Tibial artery (tissue), 4 donors: ENCODE measurements at regions not wholly inside any gene's neighbourhood (a gene's known extent, or its start where the extent isn't known, plus 50 kb on each side); places are given as distances from the start of the nearest gene placed in this dataset.
"Not testable (repeated sequence)": the region's sequence is repeated elsewhere in the genome, so short reads cannot be mapped to it uniquely, and the experiment has no call there.

ENCODE experiments used
- DNase-seq, 2 donors: peaks; one replicate each; pipeline ENCODE4 v3.0.0-alpha.2; 2019
- H3K27ac ChIP-seq, 2 donors: fragments of 200-600 bp; sonication (generic) in 1 of 2; 1 replicate in 1 of 2; 2 replicates in 1 of 2; pipeline ENCODE4 v1.5.1; 2018 to 2019; ENCODE audit warnings: mild to moderate bottlenecking in 1 of 2
- H3K27me3 ChIP-seq, 2 donors: fragments of 200-600 bp; sonication (generic) in 1 of 2; one replicate each; pipeline versions ENCODE4 v1.5.1 to v1.6.0; 2016 to 2019
- H3K36me3 ChIP-seq, 3 donors: fragments of 200-600 bp; sonication (generic) in 2 of 3; one replicate each; pipeline ENCODE4 v1.5.1; 2016 to 2019; ENCODE audit warnings: mild to moderate bottlenecking in 2 of 3
- H3K4me1 ChIP-seq, 4 donors: fragments of 200-600 bp; sonication (generic) in 2 of 4; 1 replicate in 3 of 4; 2 replicates in 1 of 4; pipeline ENCODE4 v1.5.1; 2016 to 2019
- H3K4me3 ChIP-seq, 2 donors: fragments of 200-600 bp; sonication (generic) in 1 of 2; 1 replicate in 1 of 2; 2 replicates in 1 of 2; pipeline ENCODE4 v1.5.1; 2018 to 2019; ENCODE audit warnings: mild to moderate bottlenecking in 2 of 2
- H3K9me3 ChIP-seq, 3 donors: fragments of 200-600 bp; sonication (generic) in 1 of 3; one replicate each; pipeline ENCODE4 v1.5.1; 2016 to 2019
- intact Hi-C: fragments of 100-400 bp; cut with DNase I; formaldehyde crosslinking; loops from one replicate; pipeline ENCODE4 v1.15.0; 2023; ENCODE audit warnings: low total_unique reads
- TF ChIP-seq, protein P1 (sequence below), 2 experiments: fragments of 200-600 bp in 1 of 2; fragments of 450-650 bp in 1 of 2; IDR thresholded peaks; one replicate each; pipeline ENCODE4 v1.5.1; 2017 to 2019; ENCODE audit warnings: antibody characterized with exemption in 2 of 2, mild to moderate bottlenecking in 1 of 2, moderate library complexity in 1 of 2

DNA sequence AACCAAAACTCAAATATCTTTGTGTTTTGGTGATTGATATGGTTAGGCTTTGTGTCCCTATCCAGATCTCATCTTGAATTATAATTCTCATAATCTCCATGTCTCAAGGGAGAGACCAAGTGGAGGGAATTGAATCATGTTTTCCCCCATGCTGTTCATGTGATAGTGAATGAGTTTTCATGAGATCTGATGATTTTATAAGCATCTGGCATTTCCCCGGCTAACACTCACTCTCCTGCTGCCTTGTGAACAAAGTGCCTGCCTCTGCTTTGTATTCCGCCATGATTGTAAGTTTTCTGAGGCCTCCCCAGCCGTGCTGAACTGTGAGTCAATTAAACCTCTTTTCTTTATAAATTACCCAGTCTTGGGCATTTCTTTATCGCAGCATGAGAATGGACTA is 419.5 kb downstream of the SH2D4B start:
- DNase-seq, result no peak
- Histone ChIP-seq H3K4me1 (no peaks in the 10 kb centered on the region), H3K36me3 (no peaks in the 10 kb centered on the region), H3K27ac (no peak overlapping the region), H3K27me3 (no peaks in the 10 kb centered on the region), H3K9me3 (no peaks in the 10 kb centered on the region), H3K4me3 (no peak overlapping the region)
- TF ChIP-seq, protein P1, sequence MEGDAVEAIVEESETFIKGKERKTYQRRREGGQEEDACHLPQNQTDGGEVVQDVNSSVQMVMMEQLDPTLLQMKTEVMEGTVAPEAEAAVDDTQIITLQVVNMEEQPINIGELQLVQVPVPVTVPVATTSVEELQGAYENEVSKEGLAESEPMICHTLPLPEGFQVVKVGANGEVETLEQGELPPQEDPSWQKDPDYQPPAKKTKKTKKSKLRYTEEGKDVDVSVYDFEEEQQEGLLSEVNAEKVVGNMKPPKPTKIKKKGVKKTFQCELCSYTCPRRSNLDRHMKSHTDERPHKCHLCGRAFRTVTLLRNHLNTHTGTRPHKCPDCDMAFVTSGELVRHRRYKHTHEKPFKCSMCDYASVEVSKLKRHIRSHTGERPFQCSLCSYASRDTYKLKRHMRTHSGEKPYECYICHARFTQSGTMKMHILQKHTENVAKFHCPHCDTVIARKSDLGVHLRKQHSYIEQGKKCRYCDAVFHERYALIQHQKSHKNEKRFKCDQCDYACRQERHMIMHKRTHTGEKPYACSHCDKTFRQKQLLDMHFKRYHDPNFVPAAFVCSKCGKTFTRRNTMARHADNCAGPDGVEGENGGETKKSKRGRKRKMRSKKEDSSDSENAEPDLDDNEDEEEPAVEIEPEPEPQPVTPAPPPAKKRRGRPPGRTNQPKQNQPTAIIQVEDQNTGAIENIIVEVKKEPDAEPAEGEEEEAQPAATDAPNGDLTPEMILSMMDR (IDR thresholded peaks at IDR 0.05), result no peak
- intact Hi-C loops, result no loop called here

DNA sequence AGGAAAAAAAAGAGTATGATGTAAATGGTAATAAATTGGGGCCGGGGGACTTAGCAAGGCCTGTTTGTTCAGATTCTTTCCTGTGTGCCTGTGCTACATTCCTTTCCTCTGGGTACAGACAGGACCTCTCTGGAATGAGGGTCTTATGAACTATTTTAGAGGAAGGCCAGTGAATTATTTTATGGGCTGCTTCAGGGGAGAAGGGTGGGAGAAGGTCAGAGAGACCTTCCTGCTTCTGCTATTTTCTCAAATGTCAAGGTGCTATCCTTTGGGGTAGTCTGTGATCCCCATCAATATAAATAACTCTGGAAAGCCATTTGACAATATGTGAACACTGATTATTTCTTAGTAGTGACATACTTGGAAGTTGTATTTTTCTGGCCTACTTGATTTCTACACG is 426.5 kb downstream of the SH2D4B start:
- Histone ChIP-seq H3K27ac (no peak overlapping the region), H3K27me3 (no peaks in the 10 kb centered on the region), H3K36me3 (no peaks in the 10 kb centered on the region), H3K4me3 (no peak overlapping the region), H3K4me1 (no peaks in the 10 kb centered on the region), H3K9me3 (no peaks in the 10 kb centered on the region)
- intact Hi-C loops, result no loop called here
- TF ChIP-seq, protein P1 (IDR thresholded peaks at IDR 0.05), result no peak
- no peak for DNase-seq

DNA sequence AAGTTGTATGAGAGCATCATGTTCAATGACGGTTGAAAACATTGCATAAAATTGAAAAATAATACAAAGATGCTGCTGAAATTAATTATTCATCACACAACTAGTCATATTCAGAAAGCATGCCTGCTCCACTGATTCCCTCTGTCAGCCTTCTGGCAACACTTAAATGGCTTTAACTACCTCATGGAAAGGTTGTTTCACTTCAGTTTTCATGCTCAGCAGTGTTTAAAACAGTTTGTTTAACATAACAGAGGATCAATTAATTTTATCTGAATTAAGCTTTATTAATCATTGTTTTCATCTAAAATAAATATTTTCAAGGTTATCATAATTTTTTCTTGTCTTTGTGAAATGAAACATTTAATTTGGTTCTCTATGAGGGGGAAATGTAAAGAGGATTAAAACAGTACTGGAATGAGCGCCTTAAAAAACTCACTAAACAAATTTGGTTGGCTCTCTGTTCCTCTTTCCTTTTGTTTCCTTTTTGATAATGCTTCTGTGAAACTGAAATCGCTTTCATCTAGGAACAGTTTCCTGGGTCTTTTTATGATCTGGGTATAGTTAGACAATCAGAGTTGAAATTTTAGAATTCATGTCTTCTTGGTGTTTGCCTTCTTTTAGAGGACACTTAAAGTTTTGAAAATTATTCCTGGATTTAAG is 427.4 kb downstream of the SH2D4B start:
- Histone ChIP-seq H3K4me3 (no peak overlapping the region), H3K4me1 (no peaks in the 10 kb centered on the region), H3K9me3 (no peaks in the 10 kb centered on the region), H3K27ac (no peak overlapping the region), H3K36me3 (no peaks in the 10 kb centered on the region), H3K27me3 (no peaks in the 10 kb centered on the region)
- TF ChIP-seq, protein P1 (IDR thresholded peaks at IDR 0.05), result no peak
- DNase-seq, result no peak
- intact Hi-C loops, result no loop called here

DNA sequence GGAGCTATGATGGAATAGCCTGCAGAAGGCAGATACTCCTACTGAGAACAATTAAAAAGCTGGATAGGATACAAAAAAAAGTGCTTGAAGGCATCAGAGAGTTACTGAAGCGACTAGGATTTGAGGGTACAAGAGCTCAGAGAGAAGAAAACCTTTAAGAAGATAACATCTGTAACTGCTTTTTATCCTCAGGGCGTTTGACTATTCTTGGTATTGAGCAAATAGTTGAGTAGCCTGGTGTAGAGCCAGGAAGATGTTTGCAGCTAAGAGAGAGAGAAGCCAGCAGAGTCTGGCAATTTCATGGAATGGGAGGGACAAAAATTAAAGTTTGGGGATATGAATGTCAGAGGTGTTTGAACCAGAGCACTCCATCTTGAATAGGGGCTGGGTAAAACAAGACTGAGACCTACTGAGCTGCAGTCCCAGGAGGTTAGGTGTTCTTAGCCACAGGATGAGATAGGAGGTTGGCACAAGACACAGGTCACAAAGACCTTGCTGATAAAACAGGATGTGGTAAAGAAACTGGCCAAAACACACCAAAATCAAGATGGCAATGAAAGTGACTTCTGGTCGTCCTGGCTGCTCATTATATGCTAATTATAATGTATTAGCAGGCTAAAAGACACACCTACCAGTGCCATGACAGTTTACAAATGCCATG is 428.8 kb downstream of the SH2D4B start:
- Histone ChIP-seq H3K27ac (no peak overlapping the region), H3K27me3 (no peaks in the 10 kb centered on the region), H3K4me3 (no peak overlapping the region), H3K36me3 (no peaks in the 10 kb centered on the region), H3K9me3 (no peaks in the 10 kb centered on the region), H3K4me1 (no peaks in the 10 kb centered on the region)
- intact Hi-C loops, result no loop called here
- no peak for DNase-seq
- TF ChIP-seq, protein P1 (IDR thresholded peaks at IDR 0.05), result no peak

DNA sequence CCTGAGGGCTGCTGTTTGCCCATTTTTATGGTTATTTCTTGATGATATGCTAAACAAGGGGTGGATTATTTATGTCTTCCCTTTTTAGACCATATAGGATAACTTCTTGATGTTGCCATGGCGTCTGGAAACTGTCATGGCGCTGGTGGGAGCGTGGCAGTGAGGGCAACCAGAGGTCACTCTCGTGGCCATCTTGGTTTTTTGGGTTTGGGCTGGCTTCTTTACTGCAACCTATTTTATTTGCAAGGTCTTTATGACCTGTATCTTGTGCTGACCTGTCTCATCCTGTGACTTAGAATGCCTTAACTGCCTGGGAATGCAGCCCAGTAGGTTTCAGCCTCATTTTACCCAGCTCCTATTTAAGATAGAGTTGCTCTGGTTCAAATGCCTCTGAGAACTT is 429.7 kb downstream of the SH2D4B start:
- H3K4me1 ChIP-seq, H3K27me3 ChIP-seq, H3K36me3 ChIP-seq, H3K4me3 ChIP-seq, H3K9me3 ChIP-seq, intact Hi-C loops, DNase-seq, H3K27ac ChIP-seq: not testable (repeated sequence)

DNA sequence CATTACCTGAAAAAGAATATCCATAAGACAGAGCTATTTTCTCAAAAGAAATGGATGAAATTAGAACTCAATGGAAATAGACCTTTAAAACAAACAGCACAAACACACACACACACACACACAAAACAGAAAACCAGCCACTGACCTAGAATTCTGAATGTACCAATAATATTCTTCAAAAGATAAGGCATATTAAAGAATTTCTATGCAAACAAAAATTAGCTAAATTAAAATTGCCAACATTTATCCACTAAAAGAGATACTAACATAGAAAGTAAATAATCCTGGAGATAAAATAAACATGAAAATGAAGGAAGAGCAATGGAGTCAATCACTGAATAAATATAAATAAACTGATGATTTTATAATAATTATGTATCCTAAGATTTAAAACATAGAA is 431.2 kb downstream of the SH2D4B start:
- Histone ChIP-seq H3K9me3 (no peaks in the 10 kb centered on the region), H3K36me3 (no peaks in the 10 kb centered on the region), H3K27ac (no peak overlapping the region), H3K4me1 (no peaks in the 10 kb centered on the region), H3K4me3 (no peak overlapping the region), H3K27me3 (no peaks in the 10 kb centered on the region)
- no peak for DNase-seq
- intact Hi-C loops, result no loop called here
- TF ChIP-seq, protein P1 (IDR thresholded peaks at IDR 0.05), result no peak
